ENCODE measurements at regions not wholly inside any gene's neighbourhood (a gene's known extent, or its start where the extent isn't known, plus 50 kb on each side); places are given as distances from the start of the nearest gene placed in this dataset.

DNA sequence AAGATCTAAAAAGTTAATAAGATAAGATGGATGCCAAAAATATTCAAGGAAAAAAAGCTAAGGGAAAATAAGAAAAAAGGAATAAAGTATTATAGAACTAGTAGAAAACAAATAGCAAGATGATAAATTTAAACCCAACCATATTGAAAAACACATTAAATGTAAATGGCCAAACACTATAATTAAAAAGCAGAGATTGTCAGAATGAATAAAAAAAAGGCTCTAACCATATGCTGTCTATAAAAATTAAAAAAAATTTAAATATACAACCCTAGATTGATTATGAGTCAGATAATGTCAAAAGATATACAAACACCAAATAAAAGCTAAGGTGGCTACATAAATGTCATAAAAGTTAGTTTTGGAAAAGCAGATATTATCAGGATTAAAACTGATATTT lies 617.5 kb upstream of the SGCG start:
- TF ChIP-seq, protein P1, sequence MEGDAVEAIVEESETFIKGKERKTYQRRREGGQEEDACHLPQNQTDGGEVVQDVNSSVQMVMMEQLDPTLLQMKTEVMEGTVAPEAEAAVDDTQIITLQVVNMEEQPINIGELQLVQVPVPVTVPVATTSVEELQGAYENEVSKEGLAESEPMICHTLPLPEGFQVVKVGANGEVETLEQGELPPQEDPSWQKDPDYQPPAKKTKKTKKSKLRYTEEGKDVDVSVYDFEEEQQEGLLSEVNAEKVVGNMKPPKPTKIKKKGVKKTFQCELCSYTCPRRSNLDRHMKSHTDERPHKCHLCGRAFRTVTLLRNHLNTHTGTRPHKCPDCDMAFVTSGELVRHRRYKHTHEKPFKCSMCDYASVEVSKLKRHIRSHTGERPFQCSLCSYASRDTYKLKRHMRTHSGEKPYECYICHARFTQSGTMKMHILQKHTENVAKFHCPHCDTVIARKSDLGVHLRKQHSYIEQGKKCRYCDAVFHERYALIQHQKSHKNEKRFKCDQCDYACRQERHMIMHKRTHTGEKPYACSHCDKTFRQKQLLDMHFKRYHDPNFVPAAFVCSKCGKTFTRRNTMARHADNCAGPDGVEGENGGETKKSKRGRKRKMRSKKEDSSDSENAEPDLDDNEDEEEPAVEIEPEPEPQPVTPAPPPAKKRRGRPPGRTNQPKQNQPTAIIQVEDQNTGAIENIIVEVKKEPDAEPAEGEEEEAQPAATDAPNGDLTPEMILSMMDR (conservative IDR thresholded peaks at IDR 0.05), result no peak
- no peak overlapping the region for H3K27ac ChIP-seq

DNA sequence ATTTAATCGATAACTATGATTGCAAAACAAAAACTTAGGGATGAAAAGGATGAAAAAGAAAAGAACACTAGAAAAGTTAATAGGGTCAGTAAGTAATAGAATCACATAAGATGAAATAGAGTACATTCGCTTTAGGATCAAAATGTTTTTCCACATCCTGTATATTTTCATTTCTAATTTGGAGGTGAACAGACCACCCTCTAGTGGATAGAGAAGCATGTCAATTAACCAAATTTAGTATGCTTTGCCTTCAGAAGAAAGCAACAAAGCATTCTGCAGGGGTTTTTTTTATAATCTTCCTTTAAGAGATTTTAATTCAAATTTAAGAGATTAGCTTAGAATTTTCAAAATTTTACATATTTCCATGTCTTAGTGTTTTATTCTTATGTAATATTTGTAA lies 611.0 kb upstream of the SGCG start:
- TF ChIP-seq, protein P1 (conservative IDR thresholded peaks at IDR 0.05), result peak; percentile 24; the same call in 1 of the 2 replicates
- H3K27ac ChIP-seq, result no peak overlapping the region

- TF ChIP-seq, protein P1 (conservative IDR thresholded peaks at IDR 0.05), result no peak
- no peak overlapping the region for H3K27ac ChIP-seq
Measured at GRCh38 chr13:22589880-22590279, 590.9 kb upstream of the SGCG start.

DNA sequence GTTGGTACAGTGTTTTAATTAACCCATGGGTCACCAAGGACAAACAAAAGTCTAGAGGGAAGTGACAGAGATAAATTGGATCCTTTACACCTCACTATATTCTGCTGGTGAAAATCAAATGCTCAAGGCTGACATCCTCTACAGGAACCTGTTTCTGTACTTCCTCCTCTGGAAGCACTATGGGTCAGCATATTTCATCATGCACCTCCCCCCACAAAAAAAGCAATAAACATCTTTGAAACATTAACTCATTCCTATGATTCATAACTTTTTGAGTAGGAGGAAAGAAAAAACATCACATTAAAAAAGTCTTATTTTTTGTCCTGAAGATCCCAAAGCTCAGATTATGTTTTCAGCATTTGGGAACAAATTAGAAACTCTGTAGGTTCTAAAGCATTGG lies 588.3 kb upstream of the SGCG start:
- no peak overlapping the region for H3K27ac ChIP-seq
- TF ChIP-seq, protein P1 (conservative IDR thresholded peaks at IDR 0.05), result no peak

- no peak overlapping the region for H3K27ac ChIP-seq
- TF ChIP-seq, protein P1 (conservative IDR thresholded peaks at IDR 0.05), result no peak
Measured at GRCh38 chr13:22594041-22594440, 586.7 kb upstream of the SGCG start.

GRCh38 chr13:22596171-22596863 lies 584.5 kb upstream of the SGCG start:
- H3K27ac ChIP-seq, result no peak overlapping the region

GRCh38 chr13:22599156-22599555 lies 581.6 kb upstream of the SGCG start:
- H3K27ac ChIP-seq, result no peak overlapping the region
- TF ChIP-seq, protein P1 (conservative IDR thresholded peaks at IDR 0.05), result no peak

More at GRCh38 chr13:22596171-22596863, 584.5 kb upstream of the SGCG start:
- TF ChIP-seq, protein P1 (conservative IDR thresholded peaks at IDR 0.05), result no peak
